ENCODE measurements at regions not wholly inside any gene's neighbourhood (a gene's known extent, or its start where the extent isn't known, plus 50 kb on each side); places are given as distances from the start of the nearest gene placed in this dataset.

DNA sequence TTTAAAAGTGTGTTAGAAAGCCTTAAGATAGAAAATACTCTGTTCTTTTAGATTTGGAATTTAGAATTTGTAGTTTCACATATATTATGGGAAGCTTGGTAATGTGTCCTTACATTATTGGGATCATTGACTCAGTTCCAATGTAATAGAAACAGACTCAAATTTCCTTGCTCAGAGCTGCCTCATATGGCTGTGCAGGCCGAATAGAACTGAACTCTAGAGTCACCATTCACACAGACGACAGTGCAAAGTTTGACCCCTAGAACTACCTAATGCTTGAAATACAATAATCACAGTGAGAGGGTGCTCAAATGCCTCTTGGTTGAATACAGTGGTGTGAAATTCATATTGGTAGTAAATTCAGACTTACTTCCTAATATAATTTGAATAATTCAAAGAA, 482.7 kb upstream of the CITED2 start:
- TF ChIP-seq, protein P1, sequence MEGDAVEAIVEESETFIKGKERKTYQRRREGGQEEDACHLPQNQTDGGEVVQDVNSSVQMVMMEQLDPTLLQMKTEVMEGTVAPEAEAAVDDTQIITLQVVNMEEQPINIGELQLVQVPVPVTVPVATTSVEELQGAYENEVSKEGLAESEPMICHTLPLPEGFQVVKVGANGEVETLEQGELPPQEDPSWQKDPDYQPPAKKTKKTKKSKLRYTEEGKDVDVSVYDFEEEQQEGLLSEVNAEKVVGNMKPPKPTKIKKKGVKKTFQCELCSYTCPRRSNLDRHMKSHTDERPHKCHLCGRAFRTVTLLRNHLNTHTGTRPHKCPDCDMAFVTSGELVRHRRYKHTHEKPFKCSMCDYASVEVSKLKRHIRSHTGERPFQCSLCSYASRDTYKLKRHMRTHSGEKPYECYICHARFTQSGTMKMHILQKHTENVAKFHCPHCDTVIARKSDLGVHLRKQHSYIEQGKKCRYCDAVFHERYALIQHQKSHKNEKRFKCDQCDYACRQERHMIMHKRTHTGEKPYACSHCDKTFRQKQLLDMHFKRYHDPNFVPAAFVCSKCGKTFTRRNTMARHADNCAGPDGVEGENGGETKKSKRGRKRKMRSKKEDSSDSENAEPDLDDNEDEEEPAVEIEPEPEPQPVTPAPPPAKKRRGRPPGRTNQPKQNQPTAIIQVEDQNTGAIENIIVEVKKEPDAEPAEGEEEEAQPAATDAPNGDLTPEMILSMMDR (IDR thresholded peaks at IDR 0.05; ENCODE audit: poor library complexity, severe bottlenecking) = no peak
- no peaks in the 10 kb centered on the region for H3K27me3 ChIP-seq (ENCODE audit: insufficient read depth, poor library complexity, severe bottlenecking)
- no peaks in the 10 kb centered on the region for H3K36me3 ChIP-seq (ENCODE audit: low read depth)
- H3K4me3 ChIP-seq (ENCODE audit: severe bottlenecking) = no peak overlapping the region
- no peaks in the 10 kb centered on the region for H3K4me1 ChIP-seq (ENCODE audit: insufficient read depth, poor library complexity, severe bottlenecking)
- H3K27ac ChIP-seq (ENCODE audit: poor library complexity, severe bottlenecking) = no peak overlapping the region
- H3K9me3 ChIP-seq (ENCODE audit: severe bottlenecking) = no peaks in the 10 kb centered on the region
- ATAC-seq (ENCODE audit: low read depth) (no peak), DNase-seq (ENCODE audit: low spot score) (no peak)

GRCh38 chr6:139856562-139856961, 482.1 kb upstream of the CITED2 start:
- TF ChIP-seq, protein P1 (IDR thresholded peaks at IDR 0.05; ENCODE audit: poor library complexity, severe bottlenecking) = no peak
- no peak for ATAC-seq (ENCODE audit: low read depth)
- DNase-seq (ENCODE audit: low spot score) = no peak
- no peaks in the 10 kb centered on the region for H3K36me3 ChIP-seq (ENCODE audit: low read depth)
- no peaks in the 10 kb centered on the region for H3K9me3 ChIP-seq (ENCODE audit: severe bottlenecking)
- H3K27ac ChIP-seq (ENCODE audit: poor library complexity, severe bottlenecking) = no peak overlapping the region
- H3K4me1 ChIP-seq (ENCODE audit: insufficient read depth, poor library complexity, severe bottlenecking) = no peaks in the 10 kb centered on the region
- no peak overlapping the region for H3K4me3 ChIP-seq (ENCODE audit: severe bottlenecking)
- H3K27me3 ChIP-seq (ENCODE audit: insufficient read depth, poor library complexity, severe bottlenecking) = no peaks in the 10 kb centered on the region

DNA sequence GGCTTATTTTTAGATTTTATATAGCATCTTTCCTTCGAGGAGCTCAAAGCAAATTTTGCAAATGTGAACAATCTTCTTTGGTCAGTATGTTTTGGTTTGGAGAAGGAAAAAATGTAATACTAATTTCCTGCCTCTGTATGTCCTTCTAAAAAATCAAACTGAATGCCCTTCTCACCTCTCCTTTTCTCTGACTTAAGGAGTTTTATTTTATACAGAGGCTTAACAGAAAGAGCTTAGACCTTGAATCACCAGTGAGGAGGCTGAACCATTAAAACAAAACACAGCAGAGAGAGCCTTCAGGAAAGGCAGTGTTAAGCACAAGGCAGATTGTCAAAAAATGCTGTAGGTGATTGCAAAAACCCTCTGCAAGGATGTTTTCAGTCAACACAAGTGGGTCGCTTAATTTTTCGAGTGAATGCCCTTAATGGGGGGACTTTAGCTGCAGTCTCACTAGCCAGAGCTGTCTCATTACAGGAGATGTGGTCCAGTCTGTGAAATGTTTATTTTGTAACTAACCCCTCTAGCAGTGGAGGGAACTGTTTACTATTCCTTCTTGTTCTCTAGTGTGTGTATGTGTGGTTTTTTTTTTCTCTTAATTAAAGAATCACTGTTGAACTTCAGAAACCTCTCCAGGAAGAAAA, 481.3 kb upstream of the CITED2 start:
- Histone ChIP-seq H3K27me3 (ENCODE audit: insufficient read depth, poor library complexity, severe bottlenecking) (no peaks in the 10 kb centered on the region), H3K4me3 (ENCODE audit: severe bottlenecking) (no peak overlapping the region), H3K4me1 (ENCODE audit: insufficient read depth, poor library complexity, severe bottlenecking) (no peaks in the 10 kb centered on the region), H3K9me3 (ENCODE audit: severe bottlenecking) (no peaks in the 10 kb centered on the region), H3K36me3 (ENCODE audit: low read depth) (no peaks in the 10 kb centered on the region), H3K27ac (ENCODE audit: poor library complexity, severe bottlenecking) (no peak overlapping the region)
- DNase-seq (ENCODE audit: low spot score) = no peak
- no peak for ATAC-seq (ENCODE audit: low read depth)
- TF ChIP-seq, protein P1 (IDR thresholded peaks at IDR 0.05; ENCODE audit: poor library complexity, severe bottlenecking) = no peak

DNA sequence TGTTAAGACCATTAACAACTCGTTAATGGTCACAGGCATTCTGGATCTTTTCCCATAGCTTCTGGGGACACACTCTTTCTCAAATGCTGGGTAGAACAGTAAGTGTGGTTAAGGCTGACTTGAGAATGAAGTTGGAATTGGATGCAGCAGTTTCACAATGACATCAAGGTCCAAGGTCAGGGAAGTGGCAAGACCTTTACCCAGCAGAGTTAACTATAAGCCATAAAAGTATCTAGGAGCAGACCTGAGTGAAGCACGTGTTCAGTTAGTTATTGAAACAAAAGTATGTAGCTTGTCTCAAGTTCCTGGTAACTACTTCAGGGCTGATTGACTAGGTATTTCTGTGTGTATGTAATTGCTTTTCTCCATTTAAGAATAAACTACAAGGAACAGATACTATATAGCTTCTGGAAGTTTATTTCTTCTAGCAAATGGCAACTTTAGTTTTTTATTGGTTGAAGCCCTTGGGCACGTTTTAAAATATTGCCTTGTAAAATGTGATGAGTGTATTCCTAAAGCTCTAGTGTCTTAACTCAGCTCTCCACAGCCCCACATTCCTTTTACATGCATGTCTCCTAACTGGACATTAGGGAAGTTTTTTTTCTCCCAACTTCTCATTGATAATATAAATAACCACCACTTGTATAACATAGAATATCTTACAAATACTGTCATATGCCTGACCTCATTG, 479.0 kb upstream of the CITED2 start:
- no peaks in the 10 kb centered on the region for H3K9me3 ChIP-seq (ENCODE audit: severe bottlenecking)
- no peak for DNase-seq (ENCODE audit: low spot score)
- ATAC-seq (ENCODE audit: low read depth) = no peak
- no peaks in the 10 kb centered on the region for H3K36me3 ChIP-seq (ENCODE audit: low read depth)
- no peak overlapping the region for H3K4me3 ChIP-seq (ENCODE audit: severe bottlenecking)
- no peaks in the 10 kb centered on the region for H3K4me1 ChIP-seq (ENCODE audit: insufficient read depth, poor library complexity, severe bottlenecking)
- H3K27ac ChIP-seq (ENCODE audit: poor library complexity, severe bottlenecking) = no peak overlapping the region
- TF ChIP-seq, protein P1 (IDR thresholded peaks at IDR 0.05; ENCODE audit: poor library complexity, severe bottlenecking) = no peak
- no peaks in the 10 kb centered on the region for H3K27me3 ChIP-seq (ENCODE audit: insufficient read depth, poor library complexity, severe bottlenecking)

Data from RWPE2 (cell line).